ENCODE measurements at regions not wholly inside any gene's neighbourhood (a gene's known extent, or its start where the extent isn't known, plus 50 kb on each side); places are given as distances from the start of the nearest gene placed in this dataset.

GRCh38 chr7:19489162-19489820 lies 219.5 kb downstream of the POLR1F start (continued):
- TF ChIP-seq REST (IDR thresholded peaks at IDR 0.05; ENCODE audit: unreplicated experiment) (no peak), EZH2phosphoT487 (IDR thresholded peaks at IDR 0.05; ENCODE audit: unreplicated experiment) (no peak), NANOG (IDR thresholded peaks at IDR 0.05; ENCODE audit: borderline replicate concordance) (no peak)

DNA sequence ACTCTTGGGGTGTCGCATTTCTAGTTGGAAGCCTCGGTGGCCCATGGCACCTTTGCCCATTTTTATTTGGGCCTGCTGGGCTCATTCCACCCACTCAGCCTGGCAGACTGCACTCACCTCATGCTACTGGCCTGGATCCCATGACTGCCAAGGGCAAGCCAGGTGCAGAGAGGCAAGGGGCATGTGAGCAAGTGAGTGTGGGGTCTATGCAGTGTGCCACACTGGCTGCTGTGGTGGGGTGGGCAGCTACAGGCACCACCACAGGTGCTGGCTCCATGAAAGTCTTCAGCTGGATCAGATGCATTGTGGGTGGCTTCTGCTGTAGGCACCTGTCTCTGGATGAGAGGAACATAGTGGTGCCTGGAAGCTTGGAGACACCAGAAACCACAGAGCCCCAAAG lies 220.8 kb downstream of the POLR1F start:
- no peak overlapping the region for H3K4me2 ChIP-seq
- H3K36me3 Mint-ChIP-seq (ENCODE audit: low read depth) = no peaks in the 10 kb centered on the region
- no peaks in the 10 kb centered on the region for H3K4me1 ChIP-seq (ENCODE audit: insufficient read depth)
- H3K9me2 ChIP-seq (ENCODE audit: insufficient read depth) = no peaks in the 10 kb centered on the region
- H3F3A ChIP-seq (replicated peaks; ENCODE audit: low read depth) = no peaks in the 10 kb centered on the region
- H3K27ac ChIP-seq (ENCODE audit: low read depth) = no peak overlapping the region
- no peak overlapping the region for H2AFZ ChIP-seq
- ATAC-seq = no peak
- H3K27me3 ChIP-seq (ENCODE audit: insufficient read depth) = no peaks in the 10 kb centered on the region
- H3K27me3 Mint-ChIP-seq (ENCODE audit: insufficient read depth, low read depth, poor library complexity) = no peaks in the 10 kb centered on the region
- no peaks in the 10 kb centered on the region for H3K36me3 ChIP-seq (ENCODE audit: insufficient read depth)
- peaks cover 8% of the 10 kb centered on the region; the same call in 2 of the 3 replicates for H3K9me3 Mint-ChIP-seq
- no peak overlapping the region for H3K27ac Mint-ChIP-seq
- no peak overlapping the region for H3K4me3 Mint-ChIP-seq
- H3K4me3 ChIP-seq = no peak overlapping the region
- DNase-seq (ENCODE audit: low spot score) = no peak
- H3K79me2 ChIP-seq (replicated peaks; ENCODE audit: insufficient read depth) = no peaks in the 10 kb centered on the region
- H3K4me1 Mint-ChIP-seq = no peaks in the 10 kb centered on the region; the same call in 2 of the 3 replicates
- H4K20me1 ChIP-seq (replicated peaks; ENCODE audit: insufficient read depth) = no peaks in the 10 kb centered on the region
- no peak for TF ChIP-seq NANOG (IDR thresholded peaks at IDR 0.05; ENCODE audit: borderline replicate concordance)
- TF ChIP-seq ZNF331 (CRISPR knock-in tag; IDR thresholded peaks at IDR 0.05; ENCODE audit: low read depth) = no peak
- TF ChIP-seq STAT1 (IDR thresholded peaks at IDR 0.05; ENCODE audit: unreplicated experiment) = no peak
- no peak for TF ChIP-seq REST (IDR thresholded peaks at IDR 0.05; ENCODE audit: unreplicated experiment)
- no peak for TF ChIP-seq EZH2phosphoT487 (IDR thresholded peaks at IDR 0.05; ENCODE audit: unreplicated experiment)
- TF ChIP-seq CTCF (conservative IDR thresholded peaks at IDR 0.05; ENCODE audit: low read depth in 2 of 2) = no peak
- TF ChIP-seq CREB1 (CRISPR knock-in tag; IDR thresholded peaks at IDR 0.05; ENCODE audit: low read depth) = no peak
- TF ChIP-seq, protein P1, sequence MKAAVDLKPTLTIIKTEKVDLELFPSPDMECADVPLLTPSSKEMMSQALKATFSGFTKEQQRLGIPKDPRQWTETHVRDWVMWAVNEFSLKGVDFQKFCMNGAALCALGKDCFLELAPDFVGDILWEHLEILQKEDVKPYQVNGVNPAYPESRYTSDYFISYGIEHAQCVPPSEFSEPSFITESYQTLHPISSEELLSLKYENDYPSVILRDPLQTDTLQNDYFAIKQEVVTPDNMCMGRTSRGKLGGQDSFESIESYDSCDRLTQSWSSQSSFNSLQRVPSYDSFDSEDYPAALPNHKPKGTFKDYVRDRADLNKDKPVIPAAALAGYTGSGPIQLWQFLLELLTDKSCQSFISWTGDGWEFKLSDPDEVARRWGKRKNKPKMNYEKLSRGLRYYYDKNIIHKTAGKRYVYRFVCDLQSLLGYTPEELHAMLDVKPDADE (IDR thresholded peaks at IDR 0.05) = no peak
- no peak for TF ChIP-seq POLR2AphosphoS5 (IDR thresholded peaks at IDR 0.05; ENCODE audit: low read depth)
- TF ChIP-seq EZH2 (IDR thresholded peaks at IDR 0.05; ENCODE audit: low read depth, unreplicated experiment) = no peak
- TF ChIP-seq ZNF114 (CRISPR knock-in tag; IDR thresholded peaks at IDR 0.05) = no peak
